Psoas muscle (tissue), 7 donors: ENCODE measurements at regions not wholly inside any gene's neighbourhood (a gene's known extent, or its start where the extent isn't known, plus 50 kb on each side); places are given as distances from the start of the nearest gene placed in this dataset.

Experiments
- ATAC-seq, 4 donors: fragments of 200-7000 bp; cut with Tn5 transposase; one replicate each; pipeline ENCODE4 v1.9.1; 2020; ENCODE audit warnings: moderate library complexity in 3 of 4, mild to moderate bottlenecking in 2 of 4
- DNase-seq, 2 donors: peaks; one replicate each; pipeline ENCODE4 v3.0.0-alpha.2; 2020
- H3K27ac ChIP-seq: fragments of 200-600 bp; one replicate; pipeline ENCODE4 v1.8.0; 2022
- H3K27me3 ChIP-seq, 3 donors: fragments of 200-600 bp in 1 of 3; one replicate each; pipeline versions ENCODE4 v1.6.1 to v1.8.0; 2013 to 2022; ENCODE audit warnings: low read length in 2 of 3, mild to moderate bottlenecking in 2 of 3, moderate library complexity in 1 of 3; ENCODE audit not compliant: insufficient read depth in 3 of 3
- H3K36me3 ChIP-seq, 2 donors: fragments of 200-600 bp in 1 of 2; one replicate each; pipeline versions ENCODE4 v1.6.1 to v1.8.0; 2013 to 2022; ENCODE audit warnings: low read depth in 1 of 2, mild to moderate bottlenecking in 1 of 2, moderate library complexity in 1 of 2; ENCODE audit not compliant: insufficient read depth in 1 of 2
- H3K4me1 ChIP-seq: fragments of 200-600 bp; one replicate; pipeline ENCODE4 v1.8.0; 2022
- H3K4me3 ChIP-seq: fragments of 200-600 bp; one replicate; pipeline ENCODE4 v1.8.0; 2022; ENCODE audit warnings: mild to moderate bottlenecking
- H3K9me3 ChIP-seq: fragments of 200-600 bp; one replicate; pipeline ENCODE4 v1.8.0; 2022
- CTCF ChIP-seq: fragments of 200-600 bp; IDR thresholded peaks from one replicate; pipeline ENCODE4 v1.8.0; 2022; ENCODE audit warnings: antibody characterized with exemption
- WGBS, 3 donors: extraction: QIAGEN DNeasy Blood & Tissue Kit; methylation state at CpG; one replicate each; pipeline versions ENCODE4 v1.1.6 to v1.1.7; 2013; 5-methylcytosine and 5-hydroxymethylcytosine counted together
- intact Hi-C, 2 donors: fragments of 100-400 bp; cut with DNase I; formaldehyde crosslinking; loops; one replicate each; pipeline versions ENCODE4 v1.11.0 to v1.14.2; 2022
- donor health status: healthy with polysubstance abuse.
- donor health status: DM: no; HTN: no; CAD: no; lungs with moderate emphysema.
- donor health status: Bipolar disorder and iron deficiency.
- donor health status: healthy.
- donor health status: DM: yes; HTN: yes; CAD: no.
- donor health status: DM: no; HTN: no; CAD: no.
- donor health status: DM: yes; HTN: yes; CAD: no.

DNA sequence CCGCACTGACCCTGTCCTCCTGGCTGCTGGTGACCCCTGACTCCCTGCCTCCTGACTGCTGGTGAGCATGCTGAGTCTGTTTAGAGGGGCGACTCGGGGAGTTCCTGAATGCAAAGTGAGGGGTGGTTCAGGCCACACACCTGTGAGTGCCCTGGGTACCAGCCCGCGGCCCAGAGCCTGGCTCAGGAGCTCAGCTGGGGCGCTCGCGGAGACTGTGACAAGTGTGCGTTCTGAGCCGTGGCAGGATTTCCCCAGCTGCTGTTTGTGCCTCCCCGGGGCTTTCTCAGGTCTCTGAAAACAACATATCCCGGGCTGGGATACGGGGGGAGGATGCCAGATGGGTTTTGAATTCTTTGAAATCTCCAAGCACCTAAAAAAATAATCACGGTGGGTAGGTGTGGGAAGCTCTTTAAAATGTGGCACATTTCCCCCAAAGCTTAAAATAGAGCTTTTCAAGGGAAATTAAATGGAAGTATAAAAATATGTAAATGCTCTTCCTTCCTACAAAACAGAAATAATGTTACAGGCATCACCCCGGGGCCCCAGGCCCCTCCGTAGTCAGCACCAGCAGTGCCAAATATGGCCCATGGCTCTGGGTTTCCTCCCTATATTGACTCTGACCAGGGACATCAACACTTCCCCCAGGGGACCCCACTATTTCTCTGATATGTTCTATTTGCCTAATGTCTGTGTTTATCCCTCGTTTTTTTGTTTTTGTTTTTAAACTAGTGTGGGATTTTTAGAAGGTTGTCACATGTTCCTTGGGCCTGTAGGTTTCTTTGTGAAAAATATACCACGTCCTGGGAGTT, 49.9 kb upstream of the TAGAP start:
- peak in 1 of 4 donors; percentile 15 for ATAC-seq
- H3K27me3 ChIP-seq: no peaks in the 10 kb centered on the region
- no peak for TF ChIP-seq CTCF
- H3K27ac ChIP-seq: no peak overlapping the region
- WGBS, 3 donors: 35 to 50% (median 47%) methylated on average over 18 of the region's 18 CpGs
- DNase-seq: no peak
- no peaks in the 10 kb centered on the region for H3K36me3 ChIP-seq
- no peaks in the 10 kb centered on the region for H3K9me3 ChIP-seq
- no peak overlapping the region for H3K4me3 ChIP-seq
- no peaks in the 10 kb centered on the region for H3K4me1 ChIP-seq
- intact Hi-C loops: no loop called here
